Right atrium auricular region (tissue), 2 donors: ENCODE measurements at regions not wholly inside any gene's neighbourhood (a gene's known extent, or its start where the extent isn't known, plus 50 kb on each side); places are given as distances from the start of the nearest gene placed in this dataset.

Experiments
- DNase-seq: peaks from one replicate; pipeline ENCODE4 v3.0.0-alpha.2; 2019; ENCODE audit warnings: low spot score
- H3K27ac ChIP-seq, 2 donors: fragments of 200-600 bp; sonication (generic); 1 replicate in 1 of 2; 2 replicates in 1 of 2; pipeline ENCODE4 v1.5.1; 2016 to 2019
- H3K27me3 ChIP-seq, 2 donors: fragments of 200-600 bp; sonication (generic); one replicate each; pipeline versions ENCODE4 v1.5.1 to v1.6.0; 2017 to 2019
- H3K36me3 ChIP-seq: fragments of 200-600 bp; sonication (generic); one replicate; pipeline ENCODE4 v1.5.1; 2016
- H3K4me1 ChIP-seq, 2 donors: fragments of 200-600 bp; sonication (generic); one replicate each; pipeline versions ENCODE4 v1.5.1 to v1.6.0; 2017 to 2019
- H3K4me3 ChIP-seq, 2 donors: fragments of 200-600 bp; sonication (generic); 1 replicate in 1 of 2; 2 replicates in 1 of 2; pipeline ENCODE4 v1.5.1; 2017 to 2019; ENCODE audit warnings: mild to moderate bottlenecking in 1 of 2, moderate library complexity in 1 of 2
- H3K9me3 ChIP-seq, 2 donors: fragments of 200-600 bp; sonication (generic); one replicate each; pipeline ENCODE4 v1.5.1; 2019
- CTCF ChIP-seq, 2 donors: fragments of 200-600 bp; sonication (generic); IDR thresholded peaks; one replicate each; pipeline ENCODE4 v1.5.1; 2019; ENCODE audit warnings: antibody characterized with exemption in 2 of 2

- DNase-seq = no peak
- H3K4me1 ChIP-seq = no peaks in the 10 kb centered on the region
- no peaks in the 10 kb centered on the region for H3K36me3 ChIP-seq
- H3K9me3 ChIP-seq = no peaks in the 10 kb centered on the region
- H3K4me3 ChIP-seq = no peak overlapping the region
- no peak overlapping the region for H3K27ac ChIP-seq
- no peak for TF ChIP-seq CTCF (IDR thresholded peaks at IDR 0.05)
- no peaks in the 10 kb centered on the region for H3K27me3 ChIP-seq
Observed at GRCh38 chr6:156451726-156452125, 325.5 kb upstream of the ARID1B start.

- H3K4me1 ChIP-seq = no peaks in the 10 kb centered on the region
- no peak overlapping the region for H3K4me3 ChIP-seq
- DNase-seq = no peak
- no peak for TF ChIP-seq CTCF (IDR thresholded peaks at IDR 0.05)
- no peaks in the 10 kb centered on the region for H3K9me3 ChIP-seq
- H3K27me3 ChIP-seq = no peaks in the 10 kb centered on the region
- H3K36me3 ChIP-seq = no peaks in the 10 kb centered on the region
- H3K27ac ChIP-seq = no peak overlapping the region
Observed at GRCh38 chr6:156451088-156451487, 326.1 kb upstream of the ARID1B start.

GRCh38 chr6:156450421-156450820, 326.8 kb upstream of the ARID1B start:
- no peaks in the 10 kb centered on the region for H3K27me3 ChIP-seq
- no peaks in the 10 kb centered on the region for H3K36me3 ChIP-seq
- H3K27ac ChIP-seq = no peak overlapping the region
- TF ChIP-seq CTCF (IDR thresholded peaks at IDR 0.05) = no peak
- H3K9me3 ChIP-seq = no peaks in the 10 kb centered on the region
- H3K4me3 ChIP-seq = no peak overlapping the region
- H3K4me1 ChIP-seq = no peaks in the 10 kb centered on the region
- no peak for DNase-seq

GRCh38 chr6:156449569-156449968, 327.6 kb upstream of the ARID1B start:
- Histone ChIP-seq H3K4me3 (no peak overlapping the region), H3K27me3 (no peaks in the 10 kb centered on the region), H3K9me3 (no peaks in the 10 kb centered on the region), H3K36me3 (no peaks in the 10 kb centered on the region), H3K4me1 (no peaks in the 10 kb centered on the region), H3K27ac (no peak overlapping the region)
- DNase-seq = no peak
- no peak for TF ChIP-seq CTCF (IDR thresholded peaks at IDR 0.05)

GRCh38 chr6:156449128-156449527, 328.1 kb upstream of the ARID1B start:
- no peak for TF ChIP-seq CTCF (IDR thresholded peaks at IDR 0.05)
- Histone ChIP-seq H3K27ac (no peak overlapping the region), H3K9me3 (no peaks in the 10 kb centered on the region)

GRCh38 chr6:156448579-156448978, 328.6 kb upstream of the ARID1B start:
- H3K27me3 ChIP-seq = no peaks in the 10 kb centered on the region
- DNase-seq = no peak
- no peaks in the 10 kb centered on the region for H3K4me1 ChIP-seq
- H3K27ac ChIP-seq = no peak overlapping the region
- H3K4me3 ChIP-seq = no peak overlapping the region
- H3K36me3 ChIP-seq = no peaks in the 10 kb centered on the region
- no peaks in the 10 kb centered on the region for H3K9me3 ChIP-seq
- TF ChIP-seq CTCF (IDR thresholded peaks at IDR 0.05) = no peak

More at GRCh38 chr6:156449128-156449527, 328.1 kb upstream of the ARID1B start:
- no peak for DNase-seq
- Histone ChIP-seq H3K4me1 (no peaks in the 10 kb centered on the region), H3K36me3 (no peaks in the 10 kb centered on the region), H3K4me3 (no peak overlapping the region), H3K27me3 (no peaks in the 10 kb centered on the region)
